ENCODE measurements at regions not wholly inside any gene's neighbourhood (a gene's known extent, or its start where the extent isn't known, plus 50 kb on each side); places are given as distances from the start of the nearest gene placed in this dataset.

GRCh38 chr3:156052115-156052514, 68.3 kb upstream of the KCNAB1 start:
- TF ChIP-seq POLR2A (IDR thresholded peaks at IDR 0.05; ENCODE audit: low read length) (no peak), GATA1 (IDR thresholded peaks at IDR 0.05; ENCODE audit: low read depth, low read length) (no peak)
